HL-60 (cell line): ENCODE measurements at regions not wholly inside any gene's neighbourhood (a gene's known extent, or its start where the extent isn't known, plus 50 kb on each side); places are given as distances from the start of the nearest gene placed in this dataset.

Source experiments
- CTCF ChIP-seq: IDR thresholded peaks from one replicate; pipeline ENCODE4 v1.5.1; 2011; ENCODE audit warnings: low read length, control low read depth, inconsistent platforms; ENCODE audit not compliant: insufficient read depth
- GABPA ChIP-seq: IDR thresholded peaks from 2 replicates; pipeline ENCODE4 v1.6.1; 2012; ENCODE audit warnings: low read depth
- POLR2AphosphoS5 ChIP-seq: IDR thresholded peaks from 2 replicates; pipeline ENCODE4 v1.6.1; 2012; ENCODE audit warnings: low read depth
- REST ChIP-seq: IDR thresholded peaks from 2 replicates; pipeline ENCODE4 v1.6.1; 2012; ENCODE audit warnings: low read depth; ENCODE audit not compliant: insufficient replicate concordance
- SPI1 ChIP-seq: IDR thresholded peaks from 2 replicates; pipeline ENCODE4 v1.6.1; 2012; ENCODE audit warnings: low read depth, mild to moderate bottlenecking, borderline replicate concordance

GRCh38 chr1:36638268-36638667 lies 155.6 kb upstream of the CSF3R start:
- no peak for TF ChIP-seq CTCF
- no peak for TF ChIP-seq REST
- no peak for TF ChIP-seq GABPA
- no peak for TF ChIP-seq POLR2AphosphoS5
- no peak for TF ChIP-seq SPI1
